ENCODE measurements at regions not wholly inside any gene's neighbourhood (a gene's known extent, or its start where the extent isn't known, plus 50 kb on each side); places are given as distances from the start of the nearest gene placed in this dataset.

DNA sequence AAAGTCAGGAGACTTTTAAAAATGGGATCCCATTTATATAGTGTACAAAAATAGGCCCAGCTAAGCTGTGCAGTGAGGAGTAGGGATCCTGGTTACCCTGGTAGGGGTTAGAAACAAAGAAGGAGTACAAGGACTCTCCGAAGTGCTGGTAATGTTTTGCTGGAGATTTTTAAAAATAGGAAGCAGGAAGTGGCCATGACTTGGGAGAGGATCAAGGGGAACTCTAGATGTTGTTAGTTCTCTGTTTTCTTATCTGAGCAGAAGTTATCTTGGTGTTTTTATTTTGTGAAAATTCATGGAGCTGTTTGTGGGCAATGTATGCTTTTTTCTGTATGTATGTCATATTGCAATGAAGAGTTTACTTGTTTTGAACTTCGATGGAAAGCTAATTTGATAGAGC is 373.9 kb downstream of the SFMBT2 start:
- TF ChIP-seq, protein P1, sequence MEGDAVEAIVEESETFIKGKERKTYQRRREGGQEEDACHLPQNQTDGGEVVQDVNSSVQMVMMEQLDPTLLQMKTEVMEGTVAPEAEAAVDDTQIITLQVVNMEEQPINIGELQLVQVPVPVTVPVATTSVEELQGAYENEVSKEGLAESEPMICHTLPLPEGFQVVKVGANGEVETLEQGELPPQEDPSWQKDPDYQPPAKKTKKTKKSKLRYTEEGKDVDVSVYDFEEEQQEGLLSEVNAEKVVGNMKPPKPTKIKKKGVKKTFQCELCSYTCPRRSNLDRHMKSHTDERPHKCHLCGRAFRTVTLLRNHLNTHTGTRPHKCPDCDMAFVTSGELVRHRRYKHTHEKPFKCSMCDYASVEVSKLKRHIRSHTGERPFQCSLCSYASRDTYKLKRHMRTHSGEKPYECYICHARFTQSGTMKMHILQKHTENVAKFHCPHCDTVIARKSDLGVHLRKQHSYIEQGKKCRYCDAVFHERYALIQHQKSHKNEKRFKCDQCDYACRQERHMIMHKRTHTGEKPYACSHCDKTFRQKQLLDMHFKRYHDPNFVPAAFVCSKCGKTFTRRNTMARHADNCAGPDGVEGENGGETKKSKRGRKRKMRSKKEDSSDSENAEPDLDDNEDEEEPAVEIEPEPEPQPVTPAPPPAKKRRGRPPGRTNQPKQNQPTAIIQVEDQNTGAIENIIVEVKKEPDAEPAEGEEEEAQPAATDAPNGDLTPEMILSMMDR (IDR thresholded peaks at IDR 0.05 in 8 of 11, conservative IDR thresholded peaks at IDR 0.05 in 3 of 11): no peak
- TF ChIP-seq POLR2A (IDR thresholded peaks at IDR 0.05): no peak
